ENCODE measurements at regions not wholly inside any gene's neighbourhood (a gene's known extent, or its start where the extent isn't known, plus 50 kb on each side); places are given as distances from the start of the nearest gene placed in this dataset.

DNA sequence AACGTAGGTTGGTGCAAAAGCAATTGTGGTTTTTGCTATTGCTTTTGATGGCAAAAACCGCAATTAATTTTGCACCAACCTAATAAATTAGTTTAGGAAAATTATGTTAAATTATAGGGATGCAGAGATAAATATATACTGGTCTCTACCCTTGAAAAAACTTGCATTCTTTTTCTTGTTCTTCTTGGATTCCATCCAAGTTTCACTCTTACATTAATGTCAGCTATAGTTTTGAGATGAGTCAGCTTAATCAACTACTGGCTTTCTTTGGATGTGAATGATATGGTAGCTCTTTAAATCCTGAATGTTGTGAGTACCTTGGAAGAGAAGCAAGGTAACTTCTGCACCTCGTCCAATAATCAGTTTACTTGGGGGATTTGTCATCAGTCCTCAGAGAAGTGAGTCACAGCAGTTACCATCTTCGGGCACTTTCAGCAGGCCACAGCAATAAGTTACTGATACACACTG lies 549.0 kb upstream of the ZNF608 start:
- DNase-seq: no peak
- intact Hi-C loops (cut with DNase I): no loop called here

DNA sequence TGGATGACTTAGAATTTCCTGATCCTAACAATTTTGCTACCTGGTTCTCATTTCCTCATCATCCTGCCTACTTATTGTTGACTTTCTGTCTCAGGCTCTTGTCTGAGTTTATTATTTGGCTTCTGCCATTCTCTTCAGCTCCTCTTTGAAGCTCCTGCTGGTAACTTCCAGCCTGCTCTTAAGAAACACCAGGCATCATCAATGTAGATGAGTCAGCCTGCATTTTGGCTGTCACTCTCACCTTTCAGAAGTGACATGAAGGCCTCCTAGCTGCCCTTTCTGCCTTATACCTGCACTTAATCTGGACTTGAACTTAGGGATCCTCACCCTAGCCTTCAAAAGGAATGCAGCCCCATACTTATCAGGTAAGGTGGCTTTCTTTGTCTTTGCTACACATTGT lies 551.8 kb upstream of the ZNF608 start:
- intact Hi-C loops (cut with DNase I): no loop called here
- no peak for DNase-seq

- no peak for DNase-seq
- intact Hi-C loops (cut with DNase I): no loop called here
These were observed 552.4 kb upstream of the ZNF608 start for GRCh38 chr5:125298746-125299379.

DNA sequence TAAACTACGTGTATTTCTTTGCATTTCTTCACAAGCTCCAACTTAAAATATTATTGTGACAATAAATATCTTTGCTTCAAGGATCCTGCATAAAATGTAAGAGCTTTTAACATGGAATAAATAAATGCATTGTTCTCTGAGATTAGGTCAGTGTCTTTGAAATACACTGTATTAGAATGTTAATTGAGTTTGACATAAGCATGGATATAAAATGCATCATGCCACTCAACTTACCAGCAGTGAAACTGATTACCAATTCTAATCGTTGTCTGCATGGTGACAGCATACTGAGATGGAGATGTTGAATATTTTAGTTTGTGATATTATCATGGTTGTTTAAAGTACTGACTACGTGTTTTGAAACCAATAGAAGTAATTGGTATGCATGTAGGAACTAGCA lies 555.3 kb upstream of the ZNF608 start:
- DNase-seq: no peak
- intact Hi-C loops (cut with DNase I): no loop called here

GRCh38 chr5:125302577-125302976 lies 556.1 kb upstream of the ZNF608 start:
- DNase-seq: no peak
- intact Hi-C loops (cut with DNase I): no loop called here

DNA sequence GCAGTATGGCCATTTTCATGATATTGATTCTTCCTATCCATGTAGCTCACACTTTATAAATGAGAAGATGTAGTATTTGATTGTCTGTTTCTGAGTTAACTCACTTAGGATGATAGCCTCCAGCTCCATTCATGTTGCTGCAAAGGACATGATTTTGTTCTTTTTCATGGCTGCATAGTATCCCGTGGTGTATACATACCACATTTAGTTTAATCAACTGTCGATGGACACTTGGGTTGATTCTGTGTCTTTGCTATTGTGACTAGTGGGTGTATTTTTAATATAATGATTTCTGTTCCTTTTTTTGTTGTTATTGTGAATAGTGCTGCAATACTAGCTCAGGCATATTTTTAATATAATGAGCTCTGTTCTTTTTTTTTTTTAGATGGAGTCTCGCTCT lies 560.3 kb upstream of the ZNF608 start:
- intact Hi-C loops (cut with DNase I): no loop called here
- no peak for DNase-seq

GRCh38 chr5:125310749-125311148 lies 564.3 kb upstream of the ZNF608 start:
- DNase-seq: no peak
- intact Hi-C loops (cut with DNase I): no loop called here

DNA sequence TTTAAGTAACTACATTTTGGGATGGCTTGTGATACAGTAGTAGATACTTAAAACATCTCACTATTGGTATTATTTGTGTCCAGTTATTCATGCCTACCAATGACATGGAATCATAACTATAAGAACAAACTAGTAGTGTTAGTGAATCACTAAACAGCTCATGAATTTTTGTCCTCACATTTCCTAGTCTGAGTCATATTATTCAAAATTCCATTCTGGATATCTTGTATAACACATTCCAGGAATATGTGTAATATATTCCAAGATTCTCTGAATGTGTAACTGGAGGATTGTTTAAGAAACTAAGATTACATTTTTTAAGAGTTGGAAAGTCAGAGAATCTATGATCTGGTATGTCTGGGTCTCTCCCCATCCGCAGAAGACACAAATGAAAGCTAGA lies 565.3 kb upstream of the ZNF608 start:
- no peak for DNase-seq
- intact Hi-C loops (cut with DNase I): no loop called here

DNA sequence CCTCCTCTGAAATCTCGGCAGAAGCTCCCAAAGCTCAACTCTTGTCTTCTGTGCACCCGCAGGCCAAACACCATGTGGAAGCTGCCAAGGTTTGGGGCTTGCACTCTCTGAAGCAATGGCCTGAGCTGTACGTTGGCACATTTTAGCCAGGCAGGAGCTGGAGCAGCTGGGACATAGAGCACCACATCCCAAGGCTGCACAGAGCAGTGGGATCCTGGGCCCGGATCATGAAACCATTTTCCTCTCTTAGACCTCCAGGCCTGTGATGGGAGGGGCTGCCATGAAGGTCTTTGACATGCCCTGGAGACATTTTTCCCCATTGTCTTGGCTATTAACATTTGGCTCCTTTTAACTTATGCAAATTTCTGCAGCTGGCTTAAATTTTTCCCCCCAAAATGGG lies 567.1 kb upstream of the ZNF608 start:
- intact Hi-C loops (cut with DNase I): no loop called here
- DNase-seq: no peak

DNA sequence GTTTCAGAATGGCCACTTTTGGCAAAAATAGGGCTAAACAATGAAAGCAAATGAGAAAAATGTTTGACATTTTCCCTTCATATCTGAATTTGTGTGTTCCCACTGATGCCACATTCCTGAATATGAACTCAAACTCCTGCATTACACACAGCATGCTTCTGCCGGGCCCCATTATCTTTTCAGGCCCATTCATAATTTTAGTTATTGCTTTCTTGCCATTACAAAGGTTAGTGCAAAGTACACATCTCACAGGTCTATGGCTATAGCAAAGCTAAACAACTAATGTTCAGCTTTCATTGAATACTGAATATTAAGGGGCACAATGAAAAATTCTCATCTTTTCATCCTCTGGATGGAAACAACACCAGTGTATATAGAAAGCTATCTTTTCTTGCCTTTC lies 568.9 kb upstream of the ZNF608 start:
- intact Hi-C loops (cut with DNase I): no loop called here
- DNase-seq: no peak

- intact Hi-C loops (cut with DNase I): no loop called here
- no peak for DNase-seq
These were observed 570.0 kb upstream of the ZNF608 start for GRCh38 chr5:125316391-125316790.

GRCh38 chr5:125316915-125317535 lies 570.6 kb upstream of the ZNF608 start:
- intact Hi-C loops (cut with DNase I): no loop called here
- no peak for DNase-seq

DNA sequence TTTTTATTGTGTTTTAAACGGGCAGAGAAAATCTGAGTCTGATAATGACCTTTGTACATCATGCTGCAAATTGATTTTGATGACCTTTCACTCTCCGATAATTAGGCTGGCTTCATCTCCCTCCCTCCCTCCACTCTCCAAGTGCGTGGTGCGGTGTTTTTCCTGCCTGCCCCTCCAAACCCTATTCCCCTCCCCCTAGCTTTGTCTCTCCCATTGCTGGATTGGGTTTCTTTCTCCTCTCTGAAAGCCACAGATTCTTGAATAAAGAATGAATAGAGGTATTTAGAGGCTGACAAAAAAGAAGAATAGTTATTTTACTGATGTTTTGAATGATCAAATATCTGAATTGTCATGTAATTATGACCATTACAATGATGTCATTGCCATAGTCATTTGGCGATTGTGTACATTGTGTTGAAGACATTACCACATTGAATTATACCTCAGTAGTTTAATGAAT lies 571.1 kb upstream of the ZNF608 start:
- intact Hi-C loops (cut with DNase I): no loop called here
- DNase-seq: peak in 1 of 42 donors; percentile 33

DNA sequence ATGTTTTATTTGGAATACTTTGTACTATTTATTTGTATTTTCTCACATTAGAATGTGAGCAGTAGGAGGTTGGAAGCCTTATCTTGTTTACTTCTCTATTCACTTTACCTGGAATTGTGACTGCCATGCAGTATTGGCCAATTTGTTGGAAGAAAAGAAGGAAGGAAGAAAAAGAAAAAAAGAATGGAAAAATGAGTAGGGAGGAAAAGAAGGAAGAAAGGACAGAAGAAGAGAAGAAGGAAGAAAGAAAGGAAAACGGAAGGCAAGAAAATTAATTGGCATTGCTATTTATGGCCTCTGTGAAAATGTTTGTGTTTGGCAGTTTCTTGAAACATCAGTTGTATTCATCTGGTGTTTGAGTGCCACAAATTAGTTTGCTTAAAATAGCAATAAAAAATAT lies 575.2 kb upstream of the ZNF608 start:
- intact Hi-C loops (cut with DNase I): no loop called here
- DNase-seq: no peak

- DNase-seq: no peak
- intact Hi-C loops (cut with DNase I): no loop called here
These were observed 577.2 kb upstream of the ZNF608 start for GRCh38 chr5:125323613-125324012.

DNA sequence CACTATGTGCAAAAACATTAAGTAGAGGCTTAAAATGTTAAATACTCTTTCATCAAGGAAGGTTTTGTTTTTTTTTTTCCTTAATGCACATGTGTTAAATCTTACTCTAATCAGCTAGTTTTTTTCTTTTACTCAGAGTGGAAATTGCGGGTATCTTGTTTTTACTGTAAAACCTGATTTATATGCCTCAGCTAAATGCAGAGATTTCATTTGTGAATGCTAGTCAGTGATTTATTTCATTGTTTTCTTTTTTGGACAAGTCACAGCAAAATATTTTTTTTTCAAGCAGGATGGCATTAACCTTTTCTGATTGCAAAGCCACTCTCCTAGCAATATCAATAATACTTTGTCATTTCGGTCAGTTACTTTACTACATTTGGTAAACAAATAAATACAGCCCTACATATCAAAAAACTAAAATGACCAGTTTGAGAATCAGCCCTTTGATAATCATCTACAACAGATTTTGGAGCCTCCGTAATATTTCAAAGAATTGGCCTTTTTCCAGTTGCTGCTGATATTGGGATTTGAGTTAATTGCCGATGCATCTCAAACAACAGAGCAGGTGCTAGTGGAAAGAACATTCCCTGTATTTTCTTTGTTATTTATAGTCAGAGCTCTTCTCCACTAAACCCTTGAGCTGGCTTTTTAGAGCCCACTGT lies 579.2 kb upstream of the ZNF608 start:
- no peak for DNase-seq
- intact Hi-C loops (cut with DNase I): no loop called here

- intact Hi-C loops (cut with DNase I): no loop called here
- peak in 3 of 42 donors; percentile 26 to 60 (median 36) for DNase-seq
These were observed 579.7 kb upstream of the ZNF608 start for GRCh38 chr5:125326150-125326510.

DNA sequence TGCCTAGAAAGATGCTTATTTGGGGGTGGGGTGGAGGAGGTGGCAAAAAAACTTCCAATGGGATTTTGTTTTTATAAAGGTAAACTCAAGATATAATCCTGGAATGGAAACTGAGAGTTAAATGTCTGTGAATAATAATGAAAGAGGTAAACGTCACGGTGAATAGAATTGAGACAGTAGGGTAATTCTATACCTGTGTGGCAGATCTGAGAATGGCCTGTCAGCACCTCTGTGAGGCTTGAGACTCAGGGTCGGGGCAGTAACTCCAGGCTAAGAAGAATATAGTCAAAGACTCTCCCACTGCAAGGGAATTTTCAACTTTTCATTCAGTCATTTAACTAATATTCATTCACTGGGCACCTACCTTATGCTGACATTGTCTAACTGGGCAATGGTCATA lies 581.2 kb upstream of the ZNF608 start:
- DNase-seq: no peak
- intact Hi-C loops (cut with DNase I): no loop called here

DNA sequence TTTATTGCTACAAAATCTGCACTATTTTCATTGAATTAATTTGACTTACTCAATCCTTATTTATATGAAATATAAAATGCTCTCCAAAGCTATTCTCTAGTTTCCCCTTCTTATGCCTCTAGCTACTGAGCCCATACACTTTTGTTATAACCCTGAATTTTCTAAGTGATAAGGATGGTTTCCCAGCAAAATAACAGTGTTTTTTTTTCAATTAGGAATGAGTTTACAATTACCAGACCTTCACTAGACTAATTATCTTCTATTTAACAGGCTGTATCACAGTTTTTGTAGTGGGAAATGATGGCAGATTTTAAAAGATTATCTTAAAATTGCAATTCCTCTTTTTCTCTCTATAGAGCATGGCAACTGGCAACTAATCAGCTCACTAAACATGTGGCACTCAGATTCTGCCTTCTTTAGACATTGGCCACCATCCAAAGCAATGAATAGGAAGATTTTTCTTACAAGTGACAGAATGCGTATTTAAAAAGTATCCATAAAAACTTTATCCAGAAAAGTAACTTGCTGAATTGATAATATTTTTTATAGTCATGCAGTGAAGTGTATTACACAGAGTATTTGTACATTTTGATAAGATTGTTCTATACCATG lies 585.7 kb upstream of the ZNF608 start:
- no peak for DNase-seq
- intact Hi-C loops (cut with DNase I): no loop called here

GRCh38 chr5:125333416-125333815 lies 587.0 kb upstream of the ZNF608 start:
- intact Hi-C loops (cut with DNase I): no loop called here

More at GRCh38 chr5:125333416-125333815, 587.0 kb upstream of the ZNF608 start:
- DNase-seq: no peak

Data from head of caudate nucleus (tissue), 42 donors.